ENCODE measurements at regions not wholly inside any gene's neighbourhood (a gene's known extent, or its start where the extent isn't known, plus 50 kb on each side); places are given as distances from the start of the nearest gene placed in this dataset.

GRCh38 chr10:94049911-94050310 is 56.2 kb downstream of the PLCE1 start:
- TF ChIP-seq CTCF (IDR thresholded peaks at IDR 0.05 in 4 of 5, conservative IDR thresholded peaks at IDR 0.05 in 1 of 5) = no peak
- TF ChIP-seq POLR2A (IDR thresholded peaks at IDR 0.05) = no peak
